DOHH2 (cell line): ENCODE measurements at regions not wholly inside any gene's neighbourhood (a gene's known extent, or its start where the extent isn't known, plus 50 kb on each side); places are given as distances from the start of the nearest gene placed in this dataset.

Experiments used
- EZH2phosphoT487 ChIP-seq: fragments of 200-600 bp; sonication (generic); IDR thresholded peaks from 2 replicates; pipeline ENCODE4 v1.6.1; 2017; ENCODE audit warnings: borderline replicate concordance, mild to moderate bottlenecking, antibody characterized with exemption, low read length, moderate library complexity, mixed read lengths
- TF ChIP-seq, protein P1 (sequence below): fragments of 200-600 bp; sonication (generic); IDR thresholded peaks from one replicate; pipeline ENCODE4 v1.5.1; 2014; ENCODE audit warnings: antibody characterized with exemption, mild to moderate bottlenecking, low read depth, low read length; ENCODE audit not compliant: poor library complexity, severe bottlenecking

DNA sequence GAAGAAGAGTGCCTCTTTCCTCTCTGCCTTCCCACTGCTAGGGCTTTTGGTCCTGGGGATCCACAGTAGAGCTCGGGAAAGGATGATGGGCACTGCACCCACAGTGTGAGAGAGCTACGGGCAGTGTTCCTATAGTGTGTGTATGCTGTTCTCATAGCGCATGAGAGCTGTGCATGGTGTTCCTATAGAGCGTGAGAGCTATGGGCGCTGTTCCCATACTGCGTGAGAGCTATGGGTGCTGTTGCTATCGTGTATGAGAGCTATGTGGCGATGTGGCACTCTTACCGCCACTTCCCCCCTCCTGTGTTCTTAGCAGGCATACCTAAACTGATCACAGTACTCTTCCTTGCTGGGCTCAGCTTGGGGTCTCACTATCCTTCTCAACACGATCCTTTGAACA lies 213.5 kb downstream of the EDEM1 start:
- TF ChIP-seq, protein P1, sequence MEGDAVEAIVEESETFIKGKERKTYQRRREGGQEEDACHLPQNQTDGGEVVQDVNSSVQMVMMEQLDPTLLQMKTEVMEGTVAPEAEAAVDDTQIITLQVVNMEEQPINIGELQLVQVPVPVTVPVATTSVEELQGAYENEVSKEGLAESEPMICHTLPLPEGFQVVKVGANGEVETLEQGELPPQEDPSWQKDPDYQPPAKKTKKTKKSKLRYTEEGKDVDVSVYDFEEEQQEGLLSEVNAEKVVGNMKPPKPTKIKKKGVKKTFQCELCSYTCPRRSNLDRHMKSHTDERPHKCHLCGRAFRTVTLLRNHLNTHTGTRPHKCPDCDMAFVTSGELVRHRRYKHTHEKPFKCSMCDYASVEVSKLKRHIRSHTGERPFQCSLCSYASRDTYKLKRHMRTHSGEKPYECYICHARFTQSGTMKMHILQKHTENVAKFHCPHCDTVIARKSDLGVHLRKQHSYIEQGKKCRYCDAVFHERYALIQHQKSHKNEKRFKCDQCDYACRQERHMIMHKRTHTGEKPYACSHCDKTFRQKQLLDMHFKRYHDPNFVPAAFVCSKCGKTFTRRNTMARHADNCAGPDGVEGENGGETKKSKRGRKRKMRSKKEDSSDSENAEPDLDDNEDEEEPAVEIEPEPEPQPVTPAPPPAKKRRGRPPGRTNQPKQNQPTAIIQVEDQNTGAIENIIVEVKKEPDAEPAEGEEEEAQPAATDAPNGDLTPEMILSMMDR: no peak
- TF ChIP-seq EZH2phosphoT487: no peak
